HG03565 (cell line): ENCODE measurements at regions not wholly inside any gene's neighbourhood (a gene's known extent, or its start where the extent isn't known, plus 50 kb on each side); places are given as distances from the start of the nearest gene placed in this dataset.

Experiments
- ATAC-seq: cut with Tn5 transposase; IDR thresholded peaks from one replicate; pipeline ENCODE4 v1.9.1; 2021; ENCODE audit warnings: mild to moderate bottlenecking, moderate library complexity; ENCODE audit not compliant: unreplicated experiment

- ATAC-seq: no peak
Observed at GRCh38 chr4:41865306-41865980, 69.8 kb upstream of the TMEM33 start.

GRCh38 chr4:41859087-41859486, 76.1 kb upstream of the TMEM33 start:
- ATAC-seq: no peak

GRCh38 chr4:41857226-41857641, 78.0 kb upstream of the TMEM33 start:
- no peak for ATAC-seq

- no peak for ATAC-seq
Observed at GRCh38 chr4:41856797-41857196, 78.4 kb upstream of the TMEM33 start.

GRCh38 chr4:41853973-41854372, 81.3 kb upstream of the TMEM33 start:
- no peak for ATAC-seq

- ATAC-seq: no peak
Observed at GRCh38 chr4:41852229-41852628, 83.0 kb upstream of the TMEM33 start.

- ATAC-seq: no peak
Observed at GRCh38 chr4:41851621-41852020, 83.6 kb upstream of the TMEM33 start.

- no peak for ATAC-seq
Observed at GRCh38 chr4:41844327-41844726, 90.9 kb upstream of the TMEM33 start.

- ATAC-seq: peak; percentile 86
Observed at GRCh38 chr4:41839916-41840854, 91.7 kb upstream of the PHOX2B start.

GRCh38 chr4:41838590-41838989, 90.1 kb upstream of the PHOX2B start:
- no peak for ATAC-seq

GRCh38 chr4:41835321-41835995, 86.9 kb upstream of the PHOX2B start:
- no peak for ATAC-seq

GRCh38 chr4:41832961-41833360, 84.4 kb upstream of the PHOX2B start:
- no peak for ATAC-seq

- ATAC-seq: no peak
Observed at GRCh38 chr4:41822325-41822724, 73.8 kb upstream of the PHOX2B start.

GRCh38 chr4:41820473-41820872, 71.9 kb upstream of the PHOX2B start:
- ATAC-seq: no peak

- no peak for ATAC-seq
Observed at GRCh38 chr4:41819621-41820020, 71.1 kb upstream of the PHOX2B start.

GRCh38 chr4:41815473-41815872, 66.9 kb upstream of the PHOX2B start:
- ATAC-seq: no peak

- no peak for ATAC-seq
Observed at GRCh38 chr4:41814565-41814964, 66.0 kb upstream of the PHOX2B start.

GRCh38 chr4:41806807-41807206, 58.3 kb upstream of the PHOX2B start:
- no peak for ATAC-seq

GRCh38 chr4:41802590-41802989, 54.1 kb upstream of the PHOX2B start:
- ATAC-seq: no peak

GRCh38 chr4:41799126-41799525, 50.6 kb upstream of the PHOX2B start:
- no peak for ATAC-seq
